ENCODE measurements at regions not wholly inside any gene's neighbourhood (a gene's known extent, or its start where the extent isn't known, plus 50 kb on each side); places are given as distances from the start of the nearest gene placed in this dataset.

DNA sequence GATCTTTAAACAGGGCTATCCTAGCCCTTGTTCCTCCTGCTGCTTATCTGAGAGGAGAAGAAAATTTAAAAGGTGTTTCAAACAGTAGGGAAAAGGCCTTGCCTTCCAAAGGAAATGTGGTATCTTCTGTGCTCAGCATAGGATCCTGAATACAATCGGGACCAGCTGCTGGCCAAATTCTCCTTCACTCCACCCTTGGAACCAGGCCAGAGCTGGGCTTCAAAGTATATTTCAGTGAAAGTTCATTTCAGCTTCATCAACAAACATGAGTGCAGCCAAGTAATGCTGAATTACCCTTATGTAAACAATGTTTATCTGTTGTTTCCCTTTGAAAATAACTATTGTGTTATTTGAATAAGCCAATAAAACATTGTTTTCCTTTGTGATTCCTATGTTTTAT, 146.5 kb upstream of the MEOX2 start:
- DNase-seq = no peak
- Mint-ChIP-seq H3K4me3 (no peak overlapping the region), H3K27me3 (ENCODE audit: low read depth, poor library complexity) (no peaks in the 10 kb centered on the region), H3K27ac (no peak overlapping the region), H3K36me3 (ENCODE audit: low read depth) (no peaks in the 10 kb centered on the region), H3K4me1 (peaks cover 29% of the 10 kb centered on the region), H3K9me3 (no peaks in the 10 kb centered on the region)
- TF ChIP-seq, protein P1, sequence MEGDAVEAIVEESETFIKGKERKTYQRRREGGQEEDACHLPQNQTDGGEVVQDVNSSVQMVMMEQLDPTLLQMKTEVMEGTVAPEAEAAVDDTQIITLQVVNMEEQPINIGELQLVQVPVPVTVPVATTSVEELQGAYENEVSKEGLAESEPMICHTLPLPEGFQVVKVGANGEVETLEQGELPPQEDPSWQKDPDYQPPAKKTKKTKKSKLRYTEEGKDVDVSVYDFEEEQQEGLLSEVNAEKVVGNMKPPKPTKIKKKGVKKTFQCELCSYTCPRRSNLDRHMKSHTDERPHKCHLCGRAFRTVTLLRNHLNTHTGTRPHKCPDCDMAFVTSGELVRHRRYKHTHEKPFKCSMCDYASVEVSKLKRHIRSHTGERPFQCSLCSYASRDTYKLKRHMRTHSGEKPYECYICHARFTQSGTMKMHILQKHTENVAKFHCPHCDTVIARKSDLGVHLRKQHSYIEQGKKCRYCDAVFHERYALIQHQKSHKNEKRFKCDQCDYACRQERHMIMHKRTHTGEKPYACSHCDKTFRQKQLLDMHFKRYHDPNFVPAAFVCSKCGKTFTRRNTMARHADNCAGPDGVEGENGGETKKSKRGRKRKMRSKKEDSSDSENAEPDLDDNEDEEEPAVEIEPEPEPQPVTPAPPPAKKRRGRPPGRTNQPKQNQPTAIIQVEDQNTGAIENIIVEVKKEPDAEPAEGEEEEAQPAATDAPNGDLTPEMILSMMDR (IDR thresholded peaks at IDR 0.05) = no peak

DNA sequence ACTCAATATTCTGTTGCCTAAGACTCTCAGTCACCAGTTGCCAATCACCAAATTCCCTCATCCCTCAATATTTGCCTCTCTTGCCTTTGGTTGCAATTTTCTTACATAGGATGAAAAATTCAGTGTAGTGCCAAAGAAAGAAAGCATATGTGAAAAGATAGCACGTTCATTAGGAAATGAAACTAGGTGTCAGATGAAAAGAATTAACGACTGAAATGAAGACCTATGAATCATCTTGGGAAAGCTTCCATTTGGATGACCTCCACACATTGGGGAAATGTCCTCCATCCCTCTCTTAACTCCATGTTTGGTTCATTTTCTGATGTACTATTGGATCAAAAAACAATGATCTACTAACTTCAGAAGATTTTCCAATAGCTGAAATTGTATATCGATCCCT, 145.1 kb upstream of the MEOX2 start:
- Mint-ChIP-seq H3K4me3 (no peak overlapping the region), H3K27ac (no peak overlapping the region), H3K36me3 (ENCODE audit: low read depth) (no peaks in the 10 kb centered on the region), H3K4me1 (peaks cover 15% of the 10 kb centered on the region), H3K9me3 (peaks cover 7% of the 10 kb centered on the region), H3K27me3 (ENCODE audit: low read depth, poor library complexity) (no peaks in the 10 kb centered on the region)
- no peak for DNase-seq
- TF ChIP-seq, protein P1 (IDR thresholded peaks at IDR 0.05) = no peak

DNA sequence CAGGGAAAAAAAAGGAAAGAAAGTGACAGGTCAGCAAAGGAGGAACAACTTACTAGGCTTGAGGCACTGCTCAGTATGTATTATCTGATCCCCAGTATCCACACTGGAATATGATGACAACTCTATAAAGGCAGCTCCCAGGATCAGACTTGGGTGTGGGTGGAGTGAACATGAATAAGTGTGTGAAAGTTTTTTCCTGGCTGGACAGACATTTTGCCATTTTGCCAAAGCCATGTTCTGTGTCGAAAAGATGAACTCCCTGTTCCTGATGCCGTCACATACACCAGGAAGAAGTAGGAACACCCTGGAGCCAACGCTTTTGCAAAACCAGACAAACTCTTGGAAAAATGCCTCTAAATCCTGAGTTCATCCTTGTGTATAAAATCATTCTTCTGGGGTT, 143.2 kb upstream of the MEOX2 start:
- H3K27ac Mint-ChIP-seq = no peak overlapping the region
- H3K4me3 Mint-ChIP-seq = no peak overlapping the region
- H3K36me3 Mint-ChIP-seq (ENCODE audit: low read depth) = no peaks in the 10 kb centered on the region
- H3K9me3 Mint-ChIP-seq = peaks cover 7% of the 10 kb centered on the region
- TF ChIP-seq, protein P1 (IDR thresholded peaks at IDR 0.05) = no peak
- peaks cover 2% of the 10 kb centered on the region for H3K27me3 Mint-ChIP-seq (ENCODE audit: low read depth, poor library complexity)
- H3K4me1 Mint-ChIP-seq = peaks cover 14% of the 10 kb centered on the region
- DNase-seq = no peak

DNA sequence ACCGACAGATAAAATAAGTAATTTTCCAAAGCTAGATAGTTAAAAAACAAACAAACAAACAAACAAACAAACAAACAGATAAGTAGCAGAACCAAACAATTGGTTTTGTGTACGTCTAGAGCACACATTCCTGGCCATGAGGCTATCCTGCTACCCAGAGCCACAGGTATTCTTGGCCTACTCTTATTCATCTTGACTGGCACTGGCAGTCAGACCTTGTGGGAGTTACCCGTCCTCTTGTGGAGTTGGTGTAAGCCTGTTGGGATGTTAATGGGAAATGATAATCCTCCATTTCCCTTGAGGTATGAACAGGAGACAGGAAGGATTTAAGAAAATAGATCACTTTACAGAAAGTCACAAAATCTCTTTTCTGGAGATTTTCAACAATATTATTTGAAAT, 142.4 kb upstream of the MEOX2 start:
- peaks cover 2% of the 10 kb centered on the region for H3K27me3 Mint-ChIP-seq (ENCODE audit: low read depth, poor library complexity)
- H3K27ac Mint-ChIP-seq = no peak overlapping the region
- peaks cover 14% of the 10 kb centered on the region for H3K4me1 Mint-ChIP-seq
- no peak for DNase-seq
- no peaks in the 10 kb centered on the region for H3K36me3 Mint-ChIP-seq (ENCODE audit: low read depth)
- no peak overlapping the region for H3K4me3 Mint-ChIP-seq
- peaks cover 7% of the 10 kb centered on the region for H3K9me3 Mint-ChIP-seq
- TF ChIP-seq, protein P1 (IDR thresholded peaks at IDR 0.05) = no peak

DNA sequence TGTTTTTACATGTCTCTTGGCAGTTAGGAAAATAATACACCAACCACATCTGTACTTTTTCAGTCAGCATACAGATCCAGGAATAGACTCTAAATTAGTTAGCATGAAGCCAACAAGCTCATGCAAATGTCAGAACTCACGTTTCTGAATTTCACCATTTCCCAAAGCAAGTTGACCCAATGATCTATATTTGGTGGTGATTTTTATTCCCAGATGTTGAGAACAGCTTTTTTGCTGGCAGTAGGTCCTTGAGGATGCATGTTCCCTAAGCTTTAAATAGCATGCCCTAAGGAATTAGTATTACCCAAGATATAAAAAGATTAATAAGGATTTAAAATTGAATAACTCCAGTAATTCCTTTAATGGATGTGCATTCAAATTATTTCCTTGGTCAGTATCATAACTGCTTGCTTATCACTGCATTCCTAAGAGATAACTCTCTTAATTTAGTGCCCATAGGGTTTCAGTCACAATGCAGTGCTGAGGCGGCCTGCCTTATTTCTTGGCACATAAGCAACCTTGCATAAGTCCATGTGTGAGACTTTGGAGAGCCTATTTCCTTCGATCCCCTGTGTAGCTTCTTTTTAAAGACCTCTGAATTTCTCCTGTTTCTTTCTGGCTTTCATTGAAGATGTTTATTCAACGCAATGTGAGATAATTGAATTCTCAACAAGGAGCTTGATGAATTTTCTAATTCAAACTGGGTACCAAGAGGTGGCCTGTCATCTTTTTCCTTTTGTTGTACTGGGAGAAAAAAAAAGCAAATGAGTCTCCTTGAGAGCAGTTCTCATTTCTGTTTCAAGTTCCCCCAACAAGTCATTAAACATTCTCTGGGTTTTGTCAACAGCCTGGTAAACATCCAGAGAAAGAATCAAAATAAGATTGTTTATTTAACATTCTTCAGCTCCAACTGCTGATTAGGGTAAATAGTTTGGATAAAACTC, 135.3 kb upstream of the MEOX2 start:
- Mint-ChIP-seq H3K4me1 (peaks cover 9% of the 10 kb centered on the region), H3K27ac (no peak overlapping the region), H3K36me3 (ENCODE audit: low read depth) (no peaks in the 10 kb centered on the region), H3K9me3 (peaks cover under 1% of the 10 kb centered on the region), H3K27me3 (ENCODE audit: low read depth, poor library complexity) (peaks cover 2% of the 10 kb centered on the region), H3K4me3 (no peak overlapping the region)
- TF ChIP-seq, protein P1 (IDR thresholded peaks at IDR 0.05) = no peak
- no peak for DNase-seq

DNA sequence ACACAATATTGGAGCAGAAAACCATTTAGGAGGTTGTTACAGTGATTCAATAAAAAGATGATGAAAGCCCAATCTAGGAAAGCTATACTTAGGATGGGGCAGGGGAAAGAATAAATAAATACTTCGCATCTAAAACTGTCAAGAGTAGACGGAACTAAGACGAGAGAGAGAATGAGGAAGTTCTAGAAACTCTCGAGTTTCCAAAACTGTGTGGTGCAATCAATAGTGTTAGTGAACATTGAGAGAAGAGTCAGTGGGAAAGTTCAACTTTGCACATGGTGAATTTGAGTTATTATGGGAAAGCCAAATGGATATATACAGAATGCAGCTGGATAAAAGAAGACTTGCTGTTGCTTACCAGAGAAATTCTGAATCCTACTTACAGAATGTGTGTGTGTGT, 133.8 kb upstream of the MEOX2 start:
- no peak overlapping the region for H3K27ac Mint-ChIP-seq
- TF ChIP-seq, protein P1 (IDR thresholded peaks at IDR 0.05) = no peak
- no peak overlapping the region for H3K4me3 Mint-ChIP-seq
- no peaks in the 10 kb centered on the region for H3K9me3 Mint-ChIP-seq
- peaks cover 9% of the 10 kb centered on the region for H3K4me1 Mint-ChIP-seq
- H3K36me3 Mint-ChIP-seq (ENCODE audit: low read depth) = no peaks in the 10 kb centered on the region
- H3K27me3 Mint-ChIP-seq (ENCODE audit: low read depth, poor library complexity) = no peaks in the 10 kb centered on the region
- DNase-seq = no peak
